ENCODE measurements at regions not wholly inside any gene's neighbourhood (a gene's known extent, or its start where the extent isn't known, plus 50 kb on each side); places are given as distances from the start of the nearest gene placed in this dataset.

- Histone ChIP-seq H3K9me3 (ENCODE audit: control insufficient read depth, low read depth, low read length) (no peaks in the 10 kb centered on the region), H3K4me1 (ENCODE audit: control insufficient read depth, low read depth, low read length) (no peaks in the 10 kb centered on the region)
Observed at GRCh38 chr5:39605588-39606575, 181.1 kb upstream of the DAB2 start.

GRCh38 chr5:39605145-39605544, 180.4 kb upstream of the DAB2 start:
- H3K27me3 ChIP-seq (ENCODE audit: control insufficient read depth, insufficient read depth, low read length) = no peaks in the 10 kb centered on the region
- H3K4me1 ChIP-seq (ENCODE audit: control insufficient read depth, low read depth, low read length) = no peaks in the 10 kb centered on the region
- no peak overlapping the region for H3K27ac ChIP-seq (ENCODE audit: low read length)
- no peaks in the 10 kb centered on the region for H3K9me3 ChIP-seq (ENCODE audit: control insufficient read depth, low read depth, low read length)
- no peak overlapping the region for H3K9ac ChIP-seq (ENCODE audit: low read length)
- H3K4me3 ChIP-seq (ENCODE audit: low read length) = no peak overlapping the region
- H3K36me3 ChIP-seq (ENCODE audit: control insufficient read depth, low read depth, low read length) = no peaks in the 10 kb centered on the region

More at GRCh38 chr5:39605588-39606575, 181.1 kb upstream of the DAB2 start:
- Histone ChIP-seq H3K9ac (ENCODE audit: low read length) (no peak overlapping the region), H3K4me3 (ENCODE audit: low read length) (no peak overlapping the region), H3K27me3 (ENCODE audit: control insufficient read depth, insufficient read depth, low read length) (no peaks in the 10 kb centered on the region), H3K27ac (ENCODE audit: low read length) (no peak overlapping the region), H3K36me3 (ENCODE audit: control insufficient read depth, low read depth, low read length) (no peaks in the 10 kb centered on the region)

GRCh38 chr5:39604491-39604890, 179.7 kb upstream of the DAB2 start:
- no peaks in the 10 kb centered on the region for H3K36me3 ChIP-seq (ENCODE audit: control insufficient read depth, low read depth, low read length)
- no peak overlapping the region for H3K4me3 ChIP-seq (ENCODE audit: low read length)
- no peaks in the 10 kb centered on the region for H3K4me1 ChIP-seq (ENCODE audit: control insufficient read depth, low read depth, low read length)
- no peaks in the 10 kb centered on the region for H3K27me3 ChIP-seq (ENCODE audit: control insufficient read depth, insufficient read depth, low read length)
- no peak overlapping the region for H3K9ac ChIP-seq (ENCODE audit: low read length)
- no peaks in the 10 kb centered on the region for H3K9me3 ChIP-seq (ENCODE audit: control insufficient read depth, low read depth, low read length)
- no peak overlapping the region for H3K27ac ChIP-seq (ENCODE audit: low read length)

GRCh38 chr5:39599721-39600431, 175.1 kb upstream of the DAB2 start:
- Histone ChIP-seq H3K4me1 (ENCODE audit: control insufficient read depth, low read depth, low read length) (no peaks in the 10 kb centered on the region), H3K9me3 (ENCODE audit: control insufficient read depth, low read depth, low read length) (no peaks in the 10 kb centered on the region), H3K4me3 (ENCODE audit: low read length) (no peak overlapping the region), H3K36me3 (ENCODE audit: control insufficient read depth, low read depth, low read length) (no peaks in the 10 kb centered on the region), H3K9ac (ENCODE audit: low read length) (no peak overlapping the region), H3K27ac (ENCODE audit: low read length) (no peak overlapping the region), H3K27me3 (ENCODE audit: control insufficient read depth, insufficient read depth, low read length) (no peaks in the 10 kb centered on the region)

GRCh38 chr5:39598661-39599248, 174.0 kb upstream of the DAB2 start:
- H3K36me3 ChIP-seq (ENCODE audit: control insufficient read depth, low read depth, low read length) = no peaks in the 10 kb centered on the region
- H3K9me3 ChIP-seq (ENCODE audit: control insufficient read depth, low read depth, low read length) = no peaks in the 10 kb centered on the region
- H3K4me3 ChIP-seq (ENCODE audit: low read length) = no peak overlapping the region
- H3K27me3 ChIP-seq (ENCODE audit: control insufficient read depth, insufficient read depth, low read length) = no peaks in the 10 kb centered on the region
- no peak overlapping the region for H3K27ac ChIP-seq (ENCODE audit: low read length)
- no peak overlapping the region for H3K9ac ChIP-seq (ENCODE audit: low read length)
- no peaks in the 10 kb centered on the region for H3K4me1 ChIP-seq (ENCODE audit: control insufficient read depth, low read depth, low read length)

- no peak overlapping the region for H3K27ac ChIP-seq (ENCODE audit: low read length)
- H3K9ac ChIP-seq (ENCODE audit: low read length) = no peak overlapping the region
- no peak overlapping the region for H3K4me3 ChIP-seq (ENCODE audit: low read length)
- no peaks in the 10 kb centered on the region for H3K9me3 ChIP-seq (ENCODE audit: control insufficient read depth, low read depth, low read length)
- no peaks in the 10 kb centered on the region for H3K4me1 ChIP-seq (ENCODE audit: control insufficient read depth, low read depth, low read length)
- no peaks in the 10 kb centered on the region for H3K27me3 ChIP-seq (ENCODE audit: control insufficient read depth, insufficient read depth, low read length)
- H3K36me3 ChIP-seq (ENCODE audit: control insufficient read depth, low read depth, low read length) = no peaks in the 10 kb centered on the region
Observed at GRCh38 chr5:39588179-39588578, 163.4 kb upstream of the DAB2 start.

- no peaks in the 10 kb centered on the region for H3K27me3 ChIP-seq (ENCODE audit: control insufficient read depth, insufficient read depth, low read length)
- no peak overlapping the region for H3K27ac ChIP-seq (ENCODE audit: low read length)
- H3K9ac ChIP-seq (ENCODE audit: low read length) = no peak overlapping the region
- H3K9me3 ChIP-seq (ENCODE audit: control insufficient read depth, low read depth, low read length) = no peaks in the 10 kb centered on the region
- no peaks in the 10 kb centered on the region for H3K36me3 ChIP-seq (ENCODE audit: control insufficient read depth, low read depth, low read length)
- no peaks in the 10 kb centered on the region for H3K4me1 ChIP-seq (ENCODE audit: control insufficient read depth, low read depth, low read length)
- no peak overlapping the region for H3K4me3 ChIP-seq (ENCODE audit: low read length)
Observed at GRCh38 chr5:39587675-39588074, 162.9 kb upstream of the DAB2 start.

GRCh38 chr5:39586185-39586584, 161.4 kb upstream of the DAB2 start:
- Histone ChIP-seq H3K27me3 (ENCODE audit: control insufficient read depth, insufficient read depth, low read length) (no peaks in the 10 kb centered on the region), H3K36me3 (ENCODE audit: control insufficient read depth, low read depth, low read length) (no peaks in the 10 kb centered on the region), H3K27ac (ENCODE audit: low read length) (no peak overlapping the region), H3K9me3 (ENCODE audit: control insufficient read depth, low read depth, low read length) (no peaks in the 10 kb centered on the region), H3K4me3 (ENCODE audit: low read length) (no peak overlapping the region), H3K4me1 (ENCODE audit: control insufficient read depth, low read depth, low read length) (no peaks in the 10 kb centered on the region), H3K9ac (ENCODE audit: low read length) (no peak overlapping the region)

- Histone ChIP-seq H3K27me3 (ENCODE audit: control insufficient read depth, insufficient read depth, low read length) (no peaks in the 10 kb centered on the region), H3K9me3 (ENCODE audit: control insufficient read depth, low read depth, low read length) (no peaks in the 10 kb centered on the region), H3K4me3 (ENCODE audit: low read length) (no peak overlapping the region), H3K36me3 (ENCODE audit: control insufficient read depth, low read depth, low read length) (no peaks in the 10 kb centered on the region), H3K27ac (ENCODE audit: low read length) (no peak overlapping the region), H3K9ac (ENCODE audit: low read length) (no peak overlapping the region), H3K4me1 (ENCODE audit: control insufficient read depth, low read depth, low read length) (no peaks in the 10 kb centered on the region)
Observed at GRCh38 chr5:39584927-39585326, 160.1 kb upstream of the DAB2 start.

GRCh38 chr5:39580702-39581453, 156.1 kb upstream of the DAB2 start:
- Histone ChIP-seq H3K4me1 (ENCODE audit: control insufficient read depth, low read depth, low read length) (no peaks in the 10 kb centered on the region), H3K9me3 (ENCODE audit: control insufficient read depth, low read depth, low read length) (no peaks in the 10 kb centered on the region), H3K4me3 (ENCODE audit: low read length) (no peak overlapping the region), H3K36me3 (ENCODE audit: control insufficient read depth, low read depth, low read length) (no peaks in the 10 kb centered on the region), H3K27me3 (ENCODE audit: control insufficient read depth, insufficient read depth, low read length) (no peaks in the 10 kb centered on the region), H3K27ac (ENCODE audit: low read length) (no peak overlapping the region), H3K9ac (ENCODE audit: low read length) (no peak overlapping the region)

GRCh38 chr5:39579750-39580149, 155.0 kb upstream of the DAB2 start:
- Histone ChIP-seq H3K9me3 (ENCODE audit: control insufficient read depth, low read depth, low read length) (no peaks in the 10 kb centered on the region), H3K27ac (ENCODE audit: low read length) (no peak overlapping the region), H3K9ac (ENCODE audit: low read length) (no peak overlapping the region), H3K4me1 (ENCODE audit: control insufficient read depth, low read depth, low read length) (no peaks in the 10 kb centered on the region), H3K36me3 (ENCODE audit: control insufficient read depth, low read depth, low read length) (no peaks in the 10 kb centered on the region), H3K4me3 (ENCODE audit: low read length) (no peak overlapping the region), H3K27me3 (ENCODE audit: control insufficient read depth, insufficient read depth, low read length) (no peaks in the 10 kb centered on the region)

All from iPS-18a (cell line).